WTC11 (cell line): ENCODE measurements at regions not wholly inside any gene's neighbourhood (a gene's known extent, or its start where the extent isn't known, plus 50 kb on each side); places are given as distances from the start of the nearest gene placed in this dataset.
"Not testable (repeated sequence)": the region's sequence is repeated elsewhere in the genome, so short reads cannot be mapped to it uniquely, and the experiment has no call there.

ENCODE experiments used
- ATAC-seq: fragments of 200-7000 bp; cut with Tn5 transposase; 2 replicates; pipeline ENCODE4 v1.10.0; 2021; ENCODE audit warnings: mild to moderate bottlenecking, moderate library complexity
- CTCF ChIA-PET: fragments of 300-600 bp; sonication (Branson Sonifier 250); formaldehyde crosslinking; loops from one replicate; lab custom pipeline; 2021; ENCODE audit warnings: antibody characterized with exemption; lab: Charles Lee
- POLR2A ChIA-PET: fragments of 350-600 bp; sonication (Branson Sonifier 250); formaldehyde crosslinking; loops from one replicate; lab custom pipeline; 2021; ENCODE audit warnings: antibody characterized with exemption; lab: Charles Lee
- DNase-seq: peaks from one replicate; pipeline ENCODE4 v3.0.0; 2021; ENCODE audit warnings: low spot score
- H3K27ac Mint-ChIP-seq: 2 replicates; pipeline ENCODE4 v1.8.0; 2021; ENCODE audit warnings: mixed read lengths
- H3K27me3 Mint-ChIP-seq: 2 replicates; pipeline ENCODE4 v1.8.0; 2021; ENCODE audit warnings: low read depth, mild to moderate bottlenecking, moderate library complexity, mixed read lengths
- H3K36me3 Mint-ChIP-seq: 2 replicates; pipeline ENCODE4 v1.8.0; 2021; ENCODE audit warnings: mixed read lengths
- H3K4me1 Mint-ChIP-seq: 2 replicates; pipeline ENCODE4 v1.8.0; 2022; ENCODE audit warnings: mixed read lengths
- H3K4me3 Mint-ChIP-seq: 2 replicates; pipeline ENCODE4 v1.8.0; 2021; ENCODE audit warnings: mild to moderate bottlenecking, moderate library complexity, mixed read lengths
- H3K9me3 Mint-ChIP-seq: 2 replicates; pipeline ENCODE4 v1.8.0; 2021; ENCODE audit warnings: mixed read lengths
- CDX4 ChIP-seq: fragments of 250-450 bp; sonication (Bioruptor Pico); IDR thresholded peaks from 2 replicates; pipeline ENCODE4 v1.9.0; 2021; ENCODE audit warnings: moderate library complexity, mild to moderate bottlenecking, inconsistent platforms, borderline replicate concordance
- CREB1 ChIP-seq: sonication (generic); formaldehyde crosslinking; IDR thresholded peaks from 2 replicates; pipeline ENCODE4 v1.8.0; 2023; ENCODE audit warnings: mild to moderate bottlenecking, missing genetic modification reagents
- FOXK1 ChIP-seq: sonication (generic); formaldehyde crosslinking; IDR thresholded peaks from 2 replicates; pipeline ENCODE4 v1.8.0; 2022; ENCODE audit warnings: mild to moderate bottlenecking, moderate library complexity, missing genetic modification reagents
- GABPB1 ChIP-seq: sonication (generic); formaldehyde crosslinking; IDR thresholded peaks from 2 replicates; pipeline ENCODE4 v1.8.1; 2023; ENCODE audit warnings: mild to moderate bottlenecking, missing genetic modification reagents
- GRHL2 ChIP-seq: fragments of 250-450 bp; sonication (Bioruptor Pico); IDR thresholded peaks from 2 replicates; pipeline ENCODE4 v1.8.0; 2022; ENCODE audit warnings: mild to moderate bottlenecking, moderate library complexity; ENCODE audit not compliant: insufficient replicate concordance, severe bottlenecking
- HMGA2 ChIP-seq: fragments of 250-450 bp; sonication (Bioruptor Pico); IDR thresholded peaks from 2 replicates; pipeline ENCODE4 v1.4.0; 2021; ENCODE audit warnings: mild to moderate bottlenecking, moderate library complexity
- IRF1 ChIP-seq: sonication (generic); formaldehyde crosslinking; IDR thresholded peaks from 2 replicates; pipeline ENCODE4 v1.8.0; 2023; ENCODE audit warnings: missing genetic modification reagents
- IRF2 ChIP-seq: sonication (generic); formaldehyde crosslinking; IDR thresholded peaks from 2 replicates; pipeline ENCODE4 v1.8.0; 2022; ENCODE audit warnings: low read depth, missing genetic modification reagents, borderline replicate concordance
- RELA ChIP-seq: sonication (generic); formaldehyde crosslinking; IDR thresholded peaks from 2 replicates; pipeline ENCODE4 v1.8.1; 2022; ENCODE audit warnings: missing genetic modification reagents, mild to moderate bottlenecking, borderline replicate concordance
- TEAD1 ChIP-seq: sonication (generic); formaldehyde crosslinking; IDR thresholded peaks from 2 replicates; pipeline ENCODE4 v1.8.0; 2022; ENCODE audit warnings: mild to moderate bottlenecking, missing genetic modification reagents
- ZBTB21 ChIP-seq: sonication (generic); formaldehyde crosslinking; IDR thresholded peaks from 2 replicates; pipeline ENCODE4 v1.8.1; 2023; ENCODE audit warnings: mild to moderate bottlenecking, missing genetic modification reagents, borderline replicate concordance
- ZNF138 ChIP-seq: sonication (generic); formaldehyde crosslinking; conservative IDR thresholded peaks from 2 replicates; pipeline ENCODE4 v1.8.1; 2022; ENCODE audit warnings: mild to moderate bottlenecking, moderate library complexity, missing genetic modification reagents
- ZNF232 ChIP-seq: sonication (generic); formaldehyde crosslinking; IDR thresholded peaks from 2 replicates; pipeline ENCODE4 v1.8.0; 2022; ENCODE audit warnings: mild to moderate bottlenecking, missing genetic modification reagents
- ZNF396 ChIP-seq: fragments of 250-450 bp; sonication (Bioruptor Pico); IDR thresholded peaks from 2 replicates; pipeline ENCODE4 v1.8.0; 2021; ENCODE audit warnings: mild to moderate bottlenecking, moderate library complexity, borderline replicate concordance
- ZNF423 ChIP-seq: fragments of 250-450 bp; sonication (Bioruptor Pico); IDR thresholded peaks from 2 replicates; pipeline ENCODE4 v2.1.2; 2022; ENCODE audit warnings: mild to moderate bottlenecking, moderate library complexity
- TF ChIP-seq, protein P1 (sequence below): sonication (generic); formaldehyde crosslinking; IDR thresholded peaks from 2 replicates; pipeline ENCODE4 v1.8.1; 2022; ENCODE audit warnings: missing genetic modification reagents, borderline replicate concordance
- TF ChIP-seq, protein P2 (sequence below): sonication (generic); formaldehyde crosslinking; IDR thresholded peaks from 2 replicates; pipeline ENCODE4 v1.8.1; 2023; ENCODE audit warnings: mild to moderate bottlenecking, moderate library complexity, missing genetic modification reagents
- TF ChIP-seq, protein P3 (sequence below): sonication (generic); formaldehyde crosslinking; IDR thresholded peaks from 2 replicates; pipeline ENCODE4 v1.8.1; 2022; ENCODE audit warnings: mild to moderate bottlenecking, missing genetic modification reagents, moderate library complexity, borderline replicate concordance
- TF ChIP-seq, protein P4 (sequence below): fragments of 250-450 bp; sonication (Bioruptor Pico); conservative IDR thresholded peaks from 2 replicates; pipeline ENCODE4 v1.9.0; 2021; ENCODE audit warnings: mild to moderate bottlenecking
- TF ChIP-seq, protein P5 (sequence below): sonication (generic); formaldehyde crosslinking; IDR thresholded peaks from 2 replicates; pipeline ENCODE4 v1.8.1; 2022; ENCODE audit warnings: low read depth, mild to moderate bottlenecking, moderate library complexity, missing genetic modification reagents, borderline replicate concordance

DNA sequence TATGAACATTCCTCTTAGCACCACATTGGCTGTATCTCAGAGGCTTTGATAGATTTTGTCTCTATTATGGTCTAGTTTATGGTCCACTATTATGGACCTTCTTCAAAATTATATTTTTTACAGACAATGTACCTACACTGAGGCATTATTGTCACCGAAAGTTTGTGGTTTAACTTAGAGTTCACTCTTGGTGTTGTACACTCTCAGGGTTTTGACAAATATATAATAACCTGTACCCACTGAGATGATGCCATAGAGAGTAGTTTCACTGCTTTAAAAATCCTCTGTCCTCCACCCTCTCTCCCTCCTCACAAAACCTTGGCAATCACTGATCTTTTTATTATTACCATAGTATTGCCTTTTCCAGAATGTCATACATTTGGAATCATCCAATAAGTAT lies 528.2 kb downstream of the SLC6A15 start:
- no peaks in the 10 kb centered on the region for H3K36me3 Mint-ChIP-seq

DNA sequence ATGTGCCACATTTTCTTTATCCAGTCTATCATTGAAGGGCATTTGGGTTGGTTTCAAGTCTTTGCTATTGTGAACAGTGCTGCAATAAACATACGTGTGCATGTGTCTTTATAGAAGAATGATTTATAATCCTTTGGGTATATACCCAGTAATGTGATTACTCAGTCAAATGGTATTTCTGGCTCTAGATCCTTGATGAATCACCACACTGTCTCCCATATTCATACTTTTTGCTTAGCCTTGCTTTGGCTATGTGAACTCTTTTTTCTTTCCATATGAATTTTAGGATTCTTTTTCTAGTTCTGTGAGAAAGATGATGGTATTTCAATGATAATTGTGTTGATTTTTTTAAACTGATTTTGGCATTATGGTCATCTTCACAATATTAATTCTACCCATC lies 530.1 kb downstream of the SLC6A15 start:
- CTCF ChIA-PET, POLR2A ChIA-PET, DNase-seq, H3K27me3 Mint-ChIP-seq, H3K4me1 Mint-ChIP-seq, ATAC-seq, H3K36me3 Mint-ChIP-seq, H3K27ac Mint-ChIP-seq, H3K4me3 Mint-ChIP-seq: not testable (repeated sequence)
- H3K9me3 Mint-ChIP-seq = peaks cover 20% of the 10 kb centered on the region

More for the DNA sequence above, 528.2 kb downstream of the SLC6A15 start:
- no peak overlapping the region for H3K27ac Mint-ChIP-seq
- no peak for TF ChIP-seq CREB1 (CRISPR knock-in tag)
- TF ChIP-seq ZNF423 (CRISPR knock-in tag) = no peak
- TF ChIP-seq FOXK1 (CRISPR knock-in tag) = no peak
- no peak for TF ChIP-seq GABPB1 (CRISPR knock-in tag)
- peaks cover 20% of the 10 kb centered on the region for H3K9me3 Mint-ChIP-seq
- no peaks in the 10 kb centered on the region for H3K4me1 Mint-ChIP-seq
- DNase-seq (no peak), ATAC-seq (no peak)
- POLR2A ChIA-PET = no interaction called here
- H3K4me3 Mint-ChIP-seq = no peak overlapping the region
- no peaks in the 10 kb centered on the region for H3K27me3 Mint-ChIP-seq
- CTCF ChIA-PET = no interaction called here

DNA sequence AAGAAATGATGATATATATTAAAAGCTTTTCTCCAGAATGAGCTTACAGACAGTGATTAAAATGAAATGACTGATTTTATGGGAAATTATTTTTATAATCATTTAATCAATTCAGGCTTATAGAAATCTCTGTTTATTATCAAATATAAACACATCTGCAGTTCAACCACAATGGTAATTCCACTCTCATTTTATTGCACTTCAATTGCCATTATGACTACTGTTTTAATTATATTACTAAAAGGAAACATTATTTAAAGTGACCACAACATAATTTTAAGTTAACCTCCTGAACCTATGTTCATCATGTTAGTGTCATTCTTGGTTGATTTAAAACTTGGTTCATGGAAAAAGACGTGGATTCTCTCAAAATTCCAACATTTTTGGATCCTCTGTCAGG lies 536.3 kb downstream of the SLC6A15 start:
- CTCF ChIA-PET = no interaction called here
- no peak for ATAC-seq

More for the DNA sequence above, 536.3 kb downstream of the SLC6A15 start:
- H3K4me1 Mint-ChIP-seq = no peaks in the 10 kb centered on the region
- H3K9me3 Mint-ChIP-seq = no peaks in the 10 kb centered on the region
- TF ChIP-seq HMGA2 (CRISPR knock-in tag) = no peak
- TF ChIP-seq, protein P1, sequence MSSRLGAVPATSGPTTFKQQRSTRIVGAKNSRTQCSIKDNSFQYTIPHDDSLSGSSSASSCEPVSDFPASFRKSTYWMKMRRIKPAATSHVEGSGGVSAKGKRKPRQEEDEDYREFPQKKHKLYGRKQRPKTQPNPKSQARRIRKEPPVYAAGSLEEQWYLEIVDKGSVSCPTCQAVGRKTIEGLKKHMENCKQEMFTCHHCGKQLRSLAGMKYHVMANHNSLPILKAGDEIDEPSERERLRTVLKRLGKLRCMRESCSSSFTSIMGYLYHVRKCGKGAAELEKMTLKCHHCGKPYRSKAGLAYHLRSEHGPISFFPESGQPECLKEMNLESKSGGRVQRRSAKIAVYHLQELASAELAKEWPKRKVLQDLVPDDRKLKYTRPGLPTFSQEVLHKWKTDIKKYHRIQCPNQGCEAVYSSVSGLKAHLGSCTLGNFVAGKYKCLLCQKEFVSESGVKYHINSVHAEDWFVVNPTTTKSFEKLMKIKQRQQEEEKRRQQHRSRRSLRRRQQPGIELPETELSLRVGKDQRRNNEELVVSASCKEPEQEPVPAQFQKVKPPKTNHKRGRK (CRISPR knock-in tag) = no peak
- TF ChIP-seq TEAD1 (CRISPR knock-in tag) = no peak
- no peak for TF ChIP-seq ZNF232 (CRISPR knock-in tag)
- no peak for TF ChIP-seq RELA (CRISPR knock-in tag)
- TF ChIP-seq, protein P2, sequence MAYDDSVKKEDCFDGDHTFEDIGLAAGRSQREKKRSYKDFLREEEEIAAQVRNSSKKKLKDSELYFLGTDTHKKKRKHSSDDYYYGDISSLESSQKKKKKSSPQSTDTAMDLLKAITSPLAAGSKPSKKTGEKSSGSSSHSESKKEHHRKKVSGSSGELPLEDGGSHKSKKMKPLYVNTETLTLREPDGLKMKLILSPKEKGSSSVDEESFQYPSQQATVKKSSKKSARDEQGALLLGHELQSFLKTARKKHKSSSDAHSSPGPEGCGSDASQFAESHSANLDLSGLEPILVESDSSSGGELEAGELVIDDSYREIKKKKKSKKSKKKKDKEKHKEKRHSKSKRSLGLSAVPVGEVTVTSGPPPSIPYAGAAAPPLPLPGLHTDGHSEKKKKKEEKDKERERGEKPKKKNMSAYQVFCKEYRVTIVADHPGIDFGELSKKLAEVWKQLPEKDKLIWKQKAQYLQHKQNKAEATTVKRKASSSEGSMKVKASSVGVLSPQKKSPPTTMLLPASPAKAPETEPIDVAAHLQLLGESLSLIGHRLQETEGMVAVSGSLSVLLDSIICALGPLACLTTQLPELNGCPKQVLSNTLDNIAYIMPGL (CRISPR knock-in tag) = no peak
- TF ChIP-seq ZNF138 (CRISPR knock-in tag) = no peak
- no peak for TF ChIP-seq IRF2 (CRISPR knock-in tag)
- TF ChIP-seq, protein P3, sequence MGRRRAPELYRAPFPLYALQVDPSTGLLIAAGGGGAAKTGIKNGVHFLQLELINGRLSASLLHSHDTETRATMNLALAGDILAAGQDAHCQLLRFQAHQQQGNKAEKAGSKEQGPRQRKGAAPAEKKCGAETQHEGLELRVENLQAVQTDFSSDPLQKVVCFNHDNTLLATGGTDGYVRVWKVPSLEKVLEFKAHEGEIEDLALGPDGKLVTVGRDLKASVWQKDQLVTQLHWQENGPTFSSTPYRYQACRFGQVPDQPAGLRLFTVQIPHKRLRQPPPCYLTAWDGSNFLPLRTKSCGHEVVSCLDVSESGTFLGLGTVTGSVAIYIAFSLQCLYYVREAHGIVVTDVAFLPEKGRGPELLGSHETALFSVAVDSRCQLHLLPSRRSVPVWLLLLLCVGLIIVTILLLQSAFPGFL (CRISPR knock-in tag) = no peak
- no peak for TF ChIP-seq IRF1 (CRISPR knock-in tag)
- TF ChIP-seq, protein P4, sequence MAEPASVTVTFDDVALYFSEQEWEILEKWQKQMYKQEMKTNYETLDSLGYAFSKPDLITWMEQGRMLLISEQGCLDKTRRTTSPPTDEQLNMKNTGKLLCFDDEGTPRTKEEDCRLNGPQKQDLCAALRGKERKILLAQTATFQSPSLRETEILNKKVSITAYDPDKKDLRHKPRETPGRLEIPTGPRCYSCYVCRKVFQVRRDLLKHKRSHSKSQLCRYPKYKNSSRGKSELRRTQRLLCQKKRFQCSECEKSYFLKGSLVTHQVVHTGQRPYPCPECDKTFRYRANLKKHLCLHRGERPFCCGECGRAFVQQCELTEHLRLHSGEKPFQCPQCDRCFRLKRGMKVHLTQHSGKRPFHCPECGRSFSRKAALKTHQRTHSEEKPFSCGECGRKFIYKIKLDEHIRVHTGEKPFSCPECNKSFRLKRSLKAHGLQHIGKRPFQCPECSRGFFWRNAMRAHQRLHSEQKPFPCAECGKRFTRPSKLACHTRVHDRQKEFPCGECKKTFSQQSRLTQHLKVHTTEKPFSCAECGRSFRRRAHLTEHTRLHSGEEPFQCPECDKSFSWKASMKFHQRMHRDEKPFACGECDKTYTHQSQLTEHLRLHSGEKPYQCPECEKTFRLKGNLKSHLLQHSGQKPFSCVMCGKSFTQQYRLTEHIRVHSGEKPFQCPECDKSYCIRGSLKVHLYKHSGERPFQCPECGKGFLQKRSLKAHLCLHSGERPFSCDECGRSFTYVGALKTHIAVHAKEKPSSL (CRISPR knock-in tag) = no peak
- no peak for TF ChIP-seq ZNF396 (CRISPR knock-in tag)
- no peak for TF ChIP-seq GRHL2 (CRISPR knock-in tag)
- no peak for TF ChIP-seq CDX4
- TF ChIP-seq ZBTB21 (CRISPR knock-in tag) = no peak
- TF ChIP-seq, protein P5, sequence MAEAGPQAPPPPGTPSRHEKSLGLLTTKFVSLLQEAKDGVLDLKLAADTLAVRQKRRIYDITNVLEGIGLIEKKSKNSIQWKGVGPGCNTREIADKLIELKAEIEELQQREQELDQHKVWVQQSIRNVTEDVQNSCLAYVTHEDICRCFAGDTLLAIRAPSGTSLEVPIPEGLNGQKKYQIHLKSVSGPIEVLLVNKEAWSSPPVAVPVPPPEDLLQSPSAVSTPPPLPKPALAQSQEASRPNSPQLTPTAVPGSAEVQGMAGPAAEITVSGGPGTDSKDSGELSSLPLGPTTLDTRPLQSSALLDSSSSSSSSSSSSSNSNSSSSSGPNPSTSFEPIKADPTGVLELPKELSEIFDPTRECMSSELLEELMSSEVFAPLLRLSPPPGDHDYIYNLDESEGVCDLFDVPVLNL (CRISPR knock-in tag) = no peak
- DNase-seq = no peak
- H3K27me3 Mint-ChIP-seq = 0 out of 2 replicates have a peak, but pooled peaks cover 3% of the 10 kb centered on the region
- no peaks in the 10 kb centered on the region for H3K36me3 Mint-ChIP-seq
- H3K4me3 Mint-ChIP-seq = no peak overlapping the region
- POLR2A ChIA-PET = no interaction called here
- no peak overlapping the region for H3K27ac Mint-ChIP-seq
